LHCN-M2 (cell line): ENCODE measurements at regions not wholly inside any gene's neighbourhood (a gene's known extent, or its start where the extent isn't known, plus 50 kb on each side); places are given as distances from the start of the nearest gene placed in this dataset.

Source experiments
- DNase-seq: peaks from one replicate; pipeline ENCODE4 v3.0.0-alpha.2; 2012; ENCODE audit warnings: low read depth

- no peak for DNase-seq
Observed at GRCh38 chr7:94104301-94104700, 100.1 kb upstream of the BET1 start.

GRCh38 chr7:94109556-94109955 is 105.4 kb upstream of the BET1 start:
- no peak for DNase-seq

- no peak for DNase-seq
Observed at GRCh38 chr7:94111009-94111408, 106.9 kb upstream of the BET1 start.

- DNase-seq, result peak; percentile 42
Observed at GRCh38 chr7:94115316-94115715, 111.2 kb upstream of the BET1 start.

- DNase-seq, result no peak
Observed at GRCh38 chr7:94123136-94123535, 119.0 kb upstream of the BET1 start.

- no peak for DNase-seq
Observed at GRCh38 chr7:94127026-94127425, 122.9 kb upstream of the BET1 start.

GRCh38 chr7:94128072-94128471 is 123.9 kb upstream of the BET1 start:
- no peak for DNase-seq

GRCh38 chr7:94129443-94130140 is 125.4 kb upstream of the BET1 start:
- peak; percentile 98 for DNase-seq

- no peak for DNase-seq
Observed at GRCh38 chr7:94130716-94131115, 126.6 kb upstream of the BET1 start.

- DNase-seq, result peak; percentile 84
Observed at GRCh38 chr7:94133460-94133859, 129.3 kb upstream of the BET1 start.

- peak; percentile 44 for DNase-seq
Observed at GRCh38 chr7:94135180-94135579, 131.0 kb upstream of the BET1 start.

- DNase-seq, result no peak
Observed at GRCh38 chr7:94142281-94142680, 138.1 kb upstream of the BET1 start.

- DNase-seq, result peak; percentile 89
Observed at GRCh38 chr7:94145602-94146001, 141.4 kb upstream of the BET1 start.

GRCh38 chr7:94146408-94146807 is 142.3 kb upstream of the BET1 start:
- DNase-seq, result no peak

- DNase-seq, result peak; percentile 98
Observed at GRCh38 chr7:94149789-94150545, 145.8 kb upstream of the BET1 start.

GRCh38 chr7:94154182-94154581 is 150.0 kb upstream of the BET1 start:
- no peak for DNase-seq

- no peak for DNase-seq
Observed at GRCh38 chr7:94154858-94155257, 150.7 kb upstream of the BET1 start.

GRCh38 chr7:94157659-94158306 is 153.6 kb upstream of the BET1 start:
- DNase-seq, result peak; percentile 50

- DNase-seq, result no peak
Observed at GRCh38 chr7:94160719-94161435, 156.7 kb upstream of the BET1 start.

GRCh38 chr7:94161476-94161875 is 157.3 kb upstream of the BET1 start:
- DNase-seq, result no peak

- no peak for DNase-seq
Observed at GRCh38 chr7:94169682-94170081, 165.5 kb upstream of the BET1 start.

GRCh38 chr7:94170836-94171235 is 166.7 kb upstream of the BET1 start:
- no peak for DNase-seq
